GM11168 (cell line): ENCODE measurements at regions not wholly inside any gene's neighbourhood (a gene's known extent, or its start where the extent isn't known, plus 50 kb on each side); places are given as distances from the start of the nearest gene placed in this dataset.
"Not testable (repeated sequence)": the region's sequence is repeated elsewhere in the genome, so short reads cannot be mapped to it uniquely, and the experiment has no call there.

Experiments
- in situ Hi-C: fragments of 300-500 bp; cut with MboI; formaldehyde crosslinking; loops from one replicate; pipeline ENCODE4 v1.12.0; 2022; ENCODE audit warnings: low sequenced_read_pairs; ENCODE audit not compliant: unreplicated experiment

DNA sequence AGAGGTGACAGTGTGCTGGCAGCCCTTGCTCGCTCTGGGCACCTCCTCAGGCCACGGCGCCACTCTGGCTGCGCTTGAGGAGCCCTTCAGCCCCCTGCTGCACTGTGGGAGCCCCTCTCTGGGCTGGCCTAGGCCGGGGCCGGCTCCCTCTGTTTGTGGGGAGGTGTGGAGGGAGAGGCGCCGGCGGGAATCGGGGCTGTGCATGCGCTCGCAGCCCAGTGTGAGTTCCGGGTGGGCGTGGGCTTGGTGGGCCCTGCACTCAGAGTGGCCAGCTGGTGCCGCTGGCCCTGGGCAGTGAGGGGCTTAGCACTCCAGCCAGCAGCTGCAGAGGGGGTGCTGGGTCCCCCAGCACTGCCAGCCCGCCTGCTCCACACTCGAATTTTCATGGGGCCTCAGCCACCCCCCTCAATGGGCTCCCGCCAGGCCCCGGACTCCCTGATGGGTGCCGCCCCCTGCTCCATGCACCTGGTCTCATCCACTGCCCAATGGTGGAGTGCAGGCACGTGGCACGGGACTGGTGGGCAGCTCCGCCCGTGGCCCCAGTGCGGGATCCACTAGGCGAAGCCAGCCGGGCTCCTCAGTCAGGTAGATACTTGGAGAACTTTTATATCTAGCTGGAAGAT lies 96.7 kb upstream of the BET1 start:
- in situ Hi-C loops, result no loop called here

DNA sequence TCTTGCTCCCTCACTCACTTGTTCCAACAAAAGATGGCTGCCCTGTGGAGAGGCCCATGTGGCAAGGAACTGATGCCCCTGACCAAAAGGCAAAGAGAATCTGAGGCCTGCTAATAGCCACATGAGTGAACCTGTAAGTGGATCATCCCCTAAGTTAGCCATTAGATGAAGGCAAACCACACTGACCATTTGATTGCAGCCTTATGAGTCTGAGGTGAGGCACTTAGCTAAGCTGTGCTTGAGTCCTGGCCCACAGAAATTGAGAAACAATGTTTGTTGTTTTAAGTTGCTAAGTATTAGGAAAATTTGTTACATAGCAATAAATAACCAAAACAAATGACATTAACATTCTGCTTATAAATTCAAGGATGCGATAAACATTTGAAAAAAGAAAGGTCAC lies 100.1 kb upstream of the BET1 start:
- in situ Hi-C loops, result no loop called here

DNA sequence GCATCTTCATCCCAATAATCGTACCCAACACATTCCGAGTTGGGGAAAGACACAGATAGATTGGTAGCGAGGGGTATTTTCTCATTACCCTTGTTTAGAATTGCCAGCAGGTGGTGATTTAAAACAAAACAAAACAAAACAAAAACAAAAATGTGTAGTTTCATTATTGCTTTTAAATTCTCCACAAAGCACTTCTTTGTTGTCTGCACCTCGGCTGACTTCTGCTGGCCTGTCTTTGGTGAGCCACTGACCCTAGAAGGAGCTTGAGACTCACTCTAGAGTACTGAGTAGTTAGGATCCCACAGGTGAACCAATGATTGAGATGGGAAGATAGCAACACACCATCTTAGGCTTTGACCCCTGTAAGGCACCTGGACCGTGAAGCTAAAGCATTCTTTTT lies 105.4 kb upstream of the BET1 start:
- in situ Hi-C loops, result no loop called here

DNA sequence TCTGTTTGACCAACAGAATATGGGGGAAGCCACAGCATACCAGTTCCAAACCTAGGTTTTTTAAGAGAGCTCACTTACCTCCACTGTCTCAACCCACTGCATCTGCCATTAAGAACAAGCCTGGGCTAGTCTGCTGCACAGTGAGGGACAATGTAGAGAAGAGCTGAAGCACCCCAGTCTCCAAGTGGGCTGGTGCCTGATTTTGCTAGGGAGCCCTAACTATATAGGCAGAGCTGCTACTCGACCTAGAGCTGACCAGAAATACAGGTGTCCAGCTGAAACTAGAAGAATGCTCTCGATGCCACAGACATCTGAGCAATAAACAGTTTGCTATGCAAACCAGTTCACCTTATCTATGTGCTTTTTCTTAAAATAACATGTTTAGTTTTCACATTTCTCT lies 106.9 kb upstream of the BET1 start:
- in situ Hi-C loops, result no loop called here

DNA sequence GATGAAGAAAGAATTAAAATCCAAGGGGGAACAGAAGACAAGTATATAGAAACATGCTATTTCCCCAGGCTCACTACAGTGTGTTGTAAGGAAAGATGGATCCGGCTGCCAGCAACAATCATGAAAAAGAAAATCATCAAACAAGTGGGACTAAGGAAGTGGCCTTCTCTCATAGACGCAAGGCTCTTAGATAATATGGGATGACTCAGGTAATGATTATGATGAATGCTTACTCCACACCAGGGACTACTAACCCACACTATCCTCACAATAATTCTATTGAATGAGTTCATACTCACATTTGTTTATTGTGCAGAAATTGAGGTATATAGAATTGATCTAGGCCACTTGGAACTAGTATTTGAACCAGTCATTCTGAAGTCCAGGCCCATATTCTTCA lies 111.2 kb upstream of the BET1 start:
- in situ Hi-C loops, result no loop called here

DNA sequence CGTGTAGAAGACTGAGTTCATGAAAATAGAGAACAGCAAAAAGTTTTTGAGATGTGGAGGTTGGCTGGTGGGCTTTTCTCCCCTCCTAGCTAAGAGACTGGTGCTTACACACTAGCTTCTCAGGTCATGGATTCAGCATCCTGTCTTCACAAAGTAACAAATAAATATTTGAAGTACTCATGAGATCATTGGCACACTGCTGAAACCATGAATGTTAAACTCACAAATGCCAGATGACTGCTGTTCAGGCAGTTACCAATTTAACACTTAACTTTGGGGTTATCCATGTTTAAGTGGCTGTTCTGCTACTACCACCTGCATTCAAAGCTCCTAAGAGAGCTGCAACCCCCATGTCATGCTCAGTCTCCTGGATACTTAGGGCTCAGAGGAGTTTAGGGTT lies 119.0 kb upstream of the BET1 start:
- in situ Hi-C loops, result no loop called here

DNA sequence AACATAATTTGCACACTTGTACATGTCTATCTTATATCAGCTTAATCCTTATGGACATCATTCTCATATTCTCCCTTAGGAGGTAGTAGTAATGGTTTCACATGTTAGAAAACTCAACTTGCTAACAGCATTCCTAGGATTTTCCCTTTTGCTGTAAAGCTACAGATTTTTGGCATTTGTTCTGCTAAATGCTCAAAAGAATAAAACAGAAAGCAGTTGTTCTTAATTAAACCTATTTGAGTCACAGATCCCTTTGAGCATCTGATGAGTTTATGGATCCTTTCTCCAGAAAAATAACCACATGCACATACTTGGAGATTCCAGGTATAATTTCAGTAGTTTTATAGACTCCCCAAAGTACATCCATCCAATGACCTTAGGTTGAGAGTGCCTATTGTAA lies 122.9 kb upstream of the BET1 start:
- in situ Hi-C loops, result no loop called here

DNA sequence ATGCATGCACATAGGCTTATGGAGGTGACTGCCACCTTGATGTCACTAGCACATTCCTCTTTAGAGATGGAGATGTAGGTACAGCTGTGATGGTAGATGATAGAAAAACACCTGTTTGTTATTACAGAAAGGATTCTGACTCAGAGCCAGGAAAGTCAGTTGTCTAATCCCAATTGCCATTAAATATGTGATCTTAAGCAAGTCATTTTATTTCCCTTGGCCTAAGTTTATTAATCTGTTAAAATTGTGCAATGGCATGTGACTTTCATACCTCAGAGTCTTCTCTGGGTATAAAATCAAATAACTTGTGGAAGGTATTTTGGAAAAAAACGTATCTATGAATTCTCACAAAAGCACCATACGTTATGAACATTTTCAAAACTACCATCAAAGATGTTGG lies 123.9 kb upstream of the BET1 start:
- in situ Hi-C loops, result no loop called here

DNA sequence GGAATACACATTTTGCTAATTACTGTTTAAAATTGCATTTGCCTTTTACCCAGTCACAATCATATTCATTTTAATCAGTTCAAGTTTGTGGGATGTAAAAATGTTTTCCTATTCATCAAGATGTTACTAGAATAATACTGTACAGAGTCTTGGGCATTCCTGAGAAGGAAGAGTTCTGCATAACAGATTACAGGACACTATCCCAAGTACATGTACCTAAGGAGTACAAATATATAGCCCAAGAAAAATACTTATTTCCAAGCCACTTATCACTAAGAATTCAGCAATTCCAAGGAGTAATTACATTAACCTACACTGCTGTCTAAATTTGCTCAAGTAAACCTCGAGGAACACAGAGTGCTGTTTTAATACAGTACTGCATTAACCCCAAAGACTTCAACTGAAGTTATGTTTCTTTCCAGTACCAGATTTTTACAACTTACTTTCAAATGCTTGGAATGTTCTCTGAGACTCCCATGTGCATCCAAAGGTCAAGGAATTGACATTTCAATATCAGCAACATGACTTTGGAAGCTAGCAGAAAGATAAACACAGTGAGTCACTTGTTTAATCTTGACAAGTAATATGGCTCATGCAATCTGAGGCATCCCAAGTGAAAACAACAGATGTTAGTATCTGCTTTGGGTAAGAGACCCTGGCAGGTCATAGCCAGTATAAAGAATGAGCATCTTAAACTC lies 125.4 kb upstream of the BET1 start:
- in situ Hi-C loops, result no loop called here

DNA sequence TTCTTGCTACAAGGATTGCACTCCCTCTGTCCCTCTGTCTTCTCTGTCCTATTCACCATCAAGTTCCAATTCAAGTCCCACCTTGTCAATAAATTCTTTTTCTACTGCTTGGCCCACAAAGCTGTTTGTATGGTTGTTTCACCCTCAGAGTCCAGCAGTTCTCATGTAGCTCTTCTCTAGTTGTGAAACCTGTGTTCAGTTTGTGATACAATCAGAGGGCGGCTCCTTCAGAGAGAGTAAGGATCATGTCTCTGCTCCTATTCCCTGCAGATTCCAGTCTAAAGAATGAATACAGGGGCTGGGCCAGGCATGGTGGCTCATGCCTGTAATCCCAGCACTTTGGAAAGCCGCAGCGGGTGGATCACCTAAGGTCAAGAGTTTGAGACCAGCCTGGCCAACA lies 126.6 kb upstream of the BET1 start:
- in situ Hi-C loops, result no loop called here

DNA sequence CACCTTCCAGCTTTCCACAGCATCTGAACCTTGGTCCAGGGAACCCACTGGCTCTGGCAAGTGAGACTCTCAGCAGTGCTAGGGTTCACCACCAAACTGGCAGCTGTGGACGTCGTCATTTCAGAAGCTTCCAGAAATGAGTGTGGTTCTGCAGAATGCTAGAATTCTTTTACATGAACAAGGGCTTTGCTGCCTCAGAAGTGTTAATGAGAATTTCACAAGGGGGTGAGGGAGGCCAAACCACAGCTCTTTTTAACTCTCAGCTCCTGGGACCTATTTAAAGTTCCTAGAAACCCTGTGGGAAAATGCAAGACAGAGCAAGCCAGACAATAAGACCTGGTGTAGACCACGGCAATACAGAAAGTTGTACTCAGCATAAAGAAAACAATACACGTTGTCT lies 129.3 kb upstream of the BET1 start:
- in situ Hi-C loops, result no loop called here

DNA sequence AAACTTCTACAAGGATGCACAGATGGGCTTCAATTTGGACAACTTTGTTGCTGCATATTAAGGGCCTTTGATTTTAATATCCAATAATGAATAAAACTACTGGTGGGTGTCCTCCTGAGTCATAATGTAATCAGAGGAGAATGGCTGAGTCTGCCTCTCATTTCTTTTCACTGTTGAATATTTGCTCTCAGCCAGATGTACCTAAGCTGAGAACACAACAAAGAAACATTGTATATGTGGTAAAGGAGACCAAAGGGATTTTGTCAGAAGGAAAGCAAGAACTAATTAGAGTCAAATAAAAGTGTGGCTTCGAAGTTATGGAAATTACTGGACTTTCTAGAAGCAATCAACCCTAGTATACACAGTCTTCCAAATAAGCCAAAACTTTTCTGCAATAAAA lies 131.0 kb upstream of the BET1 start:
- in situ Hi-C loops, result no loop called here

DNA sequence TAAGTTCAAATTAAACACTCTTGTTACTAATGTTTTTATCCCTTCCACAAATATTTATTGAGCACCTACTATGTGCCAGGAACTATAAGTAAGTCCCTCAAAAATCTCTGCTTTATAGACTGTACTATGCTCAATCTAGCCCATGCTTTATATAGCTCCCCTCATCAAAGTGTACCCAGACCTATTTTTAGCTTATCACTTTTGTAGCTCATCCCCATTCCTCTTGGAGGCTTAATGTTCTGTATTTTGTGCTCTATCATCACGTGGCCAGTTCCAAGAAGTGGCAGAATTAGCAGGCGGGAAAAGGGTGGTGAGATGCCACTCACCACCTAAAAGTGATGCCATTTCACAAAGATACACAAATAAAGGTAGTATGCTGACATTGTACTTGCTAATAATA lies 138.1 kb upstream of the BET1 start:
- in situ Hi-C loops, result no loop called here

DNA sequence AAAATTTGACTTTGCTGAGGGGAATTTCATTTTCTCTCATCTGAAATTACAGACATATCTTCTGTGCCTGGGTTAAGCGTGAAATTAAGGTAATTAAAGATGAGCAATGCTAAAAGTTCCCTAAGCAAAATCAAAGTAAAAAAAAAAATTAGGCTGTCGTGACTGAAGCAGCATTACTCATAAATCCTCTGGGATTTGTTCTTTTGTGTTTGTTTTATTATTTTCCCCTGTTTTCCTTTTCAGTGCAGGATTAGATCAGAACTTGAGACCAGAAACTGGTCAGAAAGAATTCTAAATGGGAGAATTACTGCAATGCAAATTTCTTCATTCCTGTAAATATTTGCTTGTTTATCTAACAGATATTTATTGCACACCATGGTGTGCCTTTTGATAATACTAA lies 141.4 kb upstream of the BET1 start:
- in situ Hi-C loops, result no loop called here

DNA sequence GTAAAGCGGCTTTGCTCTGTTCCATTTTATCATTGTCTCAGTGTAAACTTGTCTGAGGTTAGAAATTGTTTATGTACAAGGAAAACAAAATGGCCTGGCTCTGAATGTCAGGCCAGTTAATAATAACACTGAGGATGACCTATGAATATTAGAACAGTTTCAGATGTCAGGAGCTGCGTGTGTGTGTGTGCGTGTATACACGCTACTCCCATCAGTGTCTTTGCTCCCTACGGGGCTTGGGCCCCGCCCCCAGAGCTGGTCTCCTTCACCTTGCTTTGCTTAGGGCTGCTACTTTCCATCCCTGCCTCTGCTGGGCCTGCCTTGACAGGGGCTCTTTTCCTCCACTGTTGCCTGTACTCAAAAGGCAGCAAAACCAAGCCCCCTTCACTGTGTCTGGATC lies 142.3 kb upstream of the BET1 start:
- in situ Hi-C loops, result no loop called here

DNA sequence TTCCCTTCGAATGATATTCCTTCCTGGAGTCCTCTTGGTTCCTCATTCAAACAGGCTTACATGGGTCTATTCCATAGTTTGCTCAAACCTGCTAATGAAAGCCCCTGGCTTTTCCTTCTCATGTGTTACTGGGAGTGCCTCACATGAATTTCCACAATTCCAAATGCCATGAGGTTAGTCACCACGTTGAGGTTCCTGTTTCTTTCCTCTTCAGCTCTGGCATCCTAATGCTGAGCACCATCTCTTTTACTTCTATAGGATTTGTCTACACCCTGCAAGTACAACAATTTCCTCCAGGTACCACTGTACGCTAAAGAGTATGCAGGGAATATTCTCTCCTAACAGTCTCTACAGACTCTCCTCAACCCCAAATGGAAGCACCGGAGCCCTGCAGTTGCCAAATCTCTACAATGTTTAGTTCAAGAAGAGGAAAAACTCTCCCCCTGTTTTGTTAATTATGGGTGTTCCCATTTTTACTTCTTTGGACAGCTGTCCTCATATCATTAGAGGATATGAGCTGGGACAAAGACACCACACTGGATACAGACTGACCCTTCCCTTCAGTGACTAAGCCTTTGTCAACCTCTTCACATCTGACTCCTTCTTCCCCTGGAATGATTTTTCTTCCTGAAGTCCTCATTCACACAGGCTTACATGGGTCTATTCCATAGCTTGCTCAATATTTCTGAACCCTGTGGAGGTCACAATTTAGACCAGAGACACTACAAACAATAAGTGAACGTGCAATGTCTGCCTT lies 145.8 kb upstream of the BET1 start:
- in situ Hi-C loops, result no loop called here

DNA sequence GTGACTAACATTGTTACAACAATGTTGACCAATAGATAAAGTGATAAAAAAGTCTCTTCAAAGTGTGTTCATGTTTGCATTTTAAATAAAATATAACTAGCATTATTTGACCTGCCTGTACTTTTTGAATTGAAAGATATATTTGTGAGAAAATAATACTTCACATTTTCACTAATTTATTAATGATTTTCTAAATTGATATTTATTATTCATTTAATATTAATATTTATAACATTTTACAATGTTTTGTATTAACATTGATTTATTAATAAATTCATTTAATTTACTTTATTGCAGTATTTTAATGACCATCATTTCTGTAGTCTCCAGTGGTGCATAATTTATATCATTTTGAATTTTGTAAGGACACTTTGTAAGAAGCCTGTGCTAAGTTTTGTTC lies 150.0 kb upstream of the BET1 start:
- in situ Hi-C loops, result no loop called here

DNA sequence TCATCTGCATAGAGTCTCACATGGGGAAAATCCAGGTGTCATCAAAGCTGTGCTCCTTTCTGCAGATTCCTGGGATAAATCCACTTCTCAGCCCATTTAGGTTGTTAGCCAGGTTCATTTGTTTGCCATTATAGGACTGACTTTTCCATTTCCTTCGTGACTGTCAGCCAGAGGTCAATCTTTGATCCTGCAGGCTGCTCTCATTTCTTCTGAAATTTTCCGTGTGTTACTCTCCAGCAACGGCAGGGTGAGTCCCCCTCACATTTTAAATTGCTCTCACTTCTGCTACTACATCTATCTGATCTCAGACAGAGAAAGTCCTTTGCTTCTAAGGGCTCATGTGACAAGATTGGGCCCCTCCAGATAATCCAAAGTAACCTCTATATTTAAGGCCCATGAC lies 150.7 kb upstream of the BET1 start:
- in situ Hi-C loops, result no loop called here

DNA sequence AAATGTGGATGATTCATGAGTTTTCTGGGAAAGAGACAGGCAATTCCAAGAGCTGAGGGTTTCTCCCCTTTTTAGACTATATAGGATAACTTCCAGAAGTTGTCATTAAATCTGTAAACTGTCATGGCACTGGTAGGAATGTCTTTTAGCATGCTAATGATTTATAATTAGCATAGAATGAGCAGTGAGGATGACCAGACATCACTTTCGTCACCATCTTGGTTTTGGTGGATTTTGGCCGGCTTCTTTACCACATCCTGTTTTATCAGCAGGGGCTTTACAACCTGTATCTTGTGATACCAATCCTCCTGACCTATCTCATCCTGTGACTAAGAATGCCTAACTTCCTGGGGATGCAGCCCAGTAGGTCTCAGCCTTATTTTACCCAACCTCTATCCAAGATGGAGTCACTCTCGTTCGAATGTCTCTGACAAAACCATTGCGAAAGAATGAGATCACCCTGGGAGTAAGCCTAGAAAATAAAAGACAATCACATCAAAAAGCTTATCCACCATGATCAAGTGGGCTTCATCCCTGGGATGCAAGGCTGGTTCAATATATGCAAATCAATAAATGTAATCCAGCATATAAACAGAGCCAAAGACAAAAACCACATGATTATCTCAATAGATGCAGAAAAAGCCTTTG lies 153.6 kb upstream of the BET1 start:
- in situ Hi-C loops, result not testable (repeated sequence)

DNA sequence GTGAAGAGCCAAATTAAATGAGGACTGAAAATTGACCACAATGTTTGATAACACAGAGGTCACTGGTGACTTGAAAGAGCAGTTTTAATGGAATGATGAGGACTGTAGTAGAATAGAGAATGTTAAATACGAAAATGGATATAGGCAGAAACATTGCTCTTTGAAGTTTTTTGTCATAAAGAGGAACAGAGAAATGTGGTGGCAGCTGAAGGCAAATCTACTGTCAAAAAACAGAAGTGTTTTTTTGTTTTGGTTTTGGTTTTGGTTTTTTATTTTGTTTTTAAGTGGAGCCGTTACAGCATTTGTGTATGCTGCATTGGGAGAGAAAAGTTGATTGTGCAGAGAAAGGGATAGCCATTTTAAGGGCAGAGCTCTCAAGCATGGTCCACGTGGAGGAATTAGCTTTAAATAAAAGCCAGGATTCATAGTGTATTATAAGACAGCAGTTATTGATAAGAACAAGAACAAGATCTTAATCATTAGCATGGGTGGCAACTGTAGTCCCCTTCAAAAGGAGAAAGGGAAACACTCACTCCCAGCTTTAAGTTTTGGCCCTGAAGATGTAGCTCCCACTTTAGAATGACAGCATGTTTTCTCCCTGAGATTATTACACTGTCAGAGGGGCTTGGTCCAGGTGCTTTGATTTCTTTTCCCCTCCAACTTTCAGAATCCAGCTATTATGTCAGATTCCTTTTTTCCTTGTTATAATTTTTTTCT lies 156.7 kb upstream of the BET1 start:
- in situ Hi-C loops, result no loop called here

DNA sequence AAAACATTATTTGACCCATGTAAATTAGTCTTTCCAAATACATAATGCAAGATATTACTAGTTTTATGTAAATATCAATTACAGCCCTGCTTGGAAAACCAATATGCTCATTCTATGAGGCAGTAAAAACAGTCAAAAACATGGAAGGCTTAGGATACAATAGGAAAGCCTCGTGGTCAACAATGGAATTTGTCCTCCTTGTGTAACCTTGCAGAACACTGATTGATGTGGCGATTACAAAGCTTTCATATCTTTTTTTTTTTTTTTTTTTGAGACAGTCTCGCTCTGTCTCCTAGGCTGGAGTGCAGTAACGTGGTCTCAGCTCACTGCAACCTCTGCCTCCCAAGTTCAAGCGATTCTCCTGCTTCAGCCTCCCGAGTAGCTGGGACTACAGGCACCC lies 157.3 kb upstream of the BET1 start:
- in situ Hi-C loops, result no loop called here
